Ascending aorta (tissue), 2 donors: ENCODE measurements at regions not wholly inside any gene's neighbourhood (a gene's known extent, or its start where the extent isn't known, plus 50 kb on each side); places are given as distances from the start of the nearest gene placed in this dataset.

Source experiments
- DNase-seq, 2 donors: peaks; one replicate each; pipeline ENCODE4 v3.0.0-alpha.2; 2019; ENCODE audit warnings: low spot score in 2 of 2
- H3K27ac ChIP-seq, 2 donors: fragments of 200-600 bp; sonication (generic); one replicate each; pipeline ENCODE4 v1.5.1; 2016 to 2017; ENCODE audit warnings: mild to moderate bottlenecking in 1 of 2
- H3K27me3 ChIP-seq: fragments of 200-600 bp; sonication (generic); one replicate; pipeline ENCODE4 v1.5.1; 2017
- H3K36me3 ChIP-seq, 2 donors: fragments of 200-600 bp; sonication (generic); one replicate each; pipeline ENCODE4 v1.5.1; 2016
- H3K4me1 ChIP-seq, 2 donors: fragments of 200-600 bp; sonication (generic); one replicate each; pipeline ENCODE4 v1.5.1; 2016 to 2017; ENCODE audit warnings: mild to moderate bottlenecking in 1 of 2
- H3K4me3 ChIP-seq, 2 donors: fragments of 200-600 bp; sonication (generic); one replicate each; pipeline ENCODE4 v1.5.1; 2016 to 2017; ENCODE audit warnings: mild to moderate bottlenecking in 1 of 2
- H3K9me3 ChIP-seq, 2 donors: fragments of 200-600 bp; sonication (generic); one replicate each; pipeline ENCODE4 v1.5.1; 2016
- intact Hi-C: fragments of 100-400 bp; cut with DNase I; formaldehyde crosslinking; loops from one replicate; pipeline ENCODE4 v1.15.1; 2023
- TF ChIP-seq, protein P1 (sequence below), 3 experiments: fragments of 200-600 bp in 2 of 3; fragments of 450-650 bp in 1 of 3; sonication (generic) in 2 of 3; IDR thresholded peaks; one replicate each; pipeline ENCODE4 v1.5.1; 2016 to 2019; ENCODE audit warnings: antibody characterized with exemption in 3 of 3, mild to moderate bottlenecking in 1 of 3, moderate library complexity in 1 of 3

DNA sequence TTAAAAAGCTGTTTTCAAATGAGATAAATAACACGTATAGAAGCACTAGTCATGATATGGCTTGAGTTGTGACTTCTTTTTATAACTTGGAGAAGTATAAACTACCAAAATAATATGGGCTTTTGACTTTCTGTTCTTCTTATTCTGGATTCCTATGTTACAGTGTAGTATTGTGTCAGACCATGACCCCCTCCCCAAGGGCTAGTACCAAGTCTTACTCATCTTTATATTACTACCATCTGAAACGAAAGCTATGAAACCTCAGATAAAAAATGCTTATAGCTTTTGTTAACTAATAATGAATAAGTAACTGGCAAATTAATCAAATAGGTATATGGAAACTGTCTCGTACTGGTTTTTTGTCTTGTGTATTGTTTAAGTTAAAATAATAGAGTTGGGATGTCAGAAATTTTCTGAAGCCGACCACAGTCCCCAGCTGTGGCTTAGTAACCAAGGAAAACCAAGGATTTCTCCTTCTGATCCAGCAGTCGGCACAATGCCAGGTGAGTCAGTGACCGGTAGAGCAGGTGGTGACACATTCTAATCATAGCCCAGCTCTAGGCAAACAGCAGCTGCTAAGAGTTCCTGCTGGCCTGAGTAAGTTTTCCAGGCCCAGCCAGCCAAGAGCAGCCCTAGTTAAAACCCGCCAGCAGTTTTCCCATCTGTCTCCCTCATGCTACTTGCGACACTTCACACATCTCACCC lies 163.3 kb upstream of the PRDX4 start:
- Histone ChIP-seq H3K4me1 (peaks cover 0 to 3% of the 10 kb centered on the region in 2 donors), H3K27ac (peak overlapping the region in 1 of 2 donors; percentile 45), H3K4me3 (no peak overlapping the region), H3K36me3 (no peaks in the 10 kb centered on the region), H3K27me3 (no peaks in the 10 kb centered on the region), H3K9me3 (no peaks in the 10 kb centered on the region)
- peak; percentile 30 to 88 for DNase-seq
- intact Hi-C loops: loop anchor here (5.0 kb wide), 1 partner anchor 72 kb away; no protein-coding TSS in a partner anchor
- TF ChIP-seq, protein P1, sequence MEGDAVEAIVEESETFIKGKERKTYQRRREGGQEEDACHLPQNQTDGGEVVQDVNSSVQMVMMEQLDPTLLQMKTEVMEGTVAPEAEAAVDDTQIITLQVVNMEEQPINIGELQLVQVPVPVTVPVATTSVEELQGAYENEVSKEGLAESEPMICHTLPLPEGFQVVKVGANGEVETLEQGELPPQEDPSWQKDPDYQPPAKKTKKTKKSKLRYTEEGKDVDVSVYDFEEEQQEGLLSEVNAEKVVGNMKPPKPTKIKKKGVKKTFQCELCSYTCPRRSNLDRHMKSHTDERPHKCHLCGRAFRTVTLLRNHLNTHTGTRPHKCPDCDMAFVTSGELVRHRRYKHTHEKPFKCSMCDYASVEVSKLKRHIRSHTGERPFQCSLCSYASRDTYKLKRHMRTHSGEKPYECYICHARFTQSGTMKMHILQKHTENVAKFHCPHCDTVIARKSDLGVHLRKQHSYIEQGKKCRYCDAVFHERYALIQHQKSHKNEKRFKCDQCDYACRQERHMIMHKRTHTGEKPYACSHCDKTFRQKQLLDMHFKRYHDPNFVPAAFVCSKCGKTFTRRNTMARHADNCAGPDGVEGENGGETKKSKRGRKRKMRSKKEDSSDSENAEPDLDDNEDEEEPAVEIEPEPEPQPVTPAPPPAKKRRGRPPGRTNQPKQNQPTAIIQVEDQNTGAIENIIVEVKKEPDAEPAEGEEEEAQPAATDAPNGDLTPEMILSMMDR (IDR thresholded peaks at IDR 0.05): no peak

DNA sequence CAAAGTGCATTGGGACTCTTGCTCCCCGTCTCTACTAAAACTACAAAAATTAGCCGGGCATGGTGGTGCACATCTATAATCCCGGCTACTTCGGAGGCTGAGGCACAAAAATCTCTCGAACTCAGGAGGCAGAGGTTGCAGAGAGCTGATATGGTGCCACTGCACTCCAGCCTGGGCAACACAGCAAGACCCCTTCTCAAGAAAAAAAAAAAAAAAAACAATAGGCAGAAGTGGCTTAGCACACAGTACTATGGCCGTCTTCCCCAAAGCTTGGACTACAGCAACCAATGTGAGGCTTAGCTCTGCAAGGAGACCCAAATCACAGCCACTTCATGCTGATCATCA lies 162.8 kb upstream of the PRDX4 start:
- no peaks in the 10 kb centered on the region for H3K27me3 ChIP-seq
- peaks cover 0 to 3% of the 10 kb centered on the region in 2 donors for H3K4me1 ChIP-seq
- TF ChIP-seq, protein P1 (IDR thresholded peaks at IDR 0.05): no peak
- H3K4me3 ChIP-seq: no peak overlapping the region
- no peaks in the 10 kb centered on the region for H3K9me3 ChIP-seq
- no peak for DNase-seq
- no peaks in the 10 kb centered on the region for H3K36me3 ChIP-seq
- peak overlapping the region; percentile 28 to 45 for H3K27ac ChIP-seq
- intact Hi-C loops: loop anchor here (5.0 kb wide), 1 partner anchor 72 kb away; no protein-coding TSS in a partner anchor

DNA sequence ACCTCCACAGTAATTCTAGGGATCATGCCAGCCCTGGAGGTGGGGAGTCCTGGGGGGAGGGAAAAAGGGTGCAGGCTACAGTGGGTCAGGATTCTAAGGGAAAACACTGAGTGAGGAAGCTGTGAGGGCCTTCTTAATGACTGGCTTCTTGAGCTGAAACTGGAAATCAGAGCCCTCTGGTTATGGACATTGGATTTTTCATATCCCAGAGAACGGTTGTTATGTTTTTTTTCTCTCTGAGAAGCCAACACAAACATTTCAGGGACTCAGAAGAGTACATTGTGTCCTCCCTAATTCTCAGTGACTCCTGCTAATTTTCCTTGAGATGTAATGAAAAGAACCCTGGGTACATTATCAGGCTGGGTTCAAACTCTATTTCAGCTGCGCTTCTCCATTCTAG lies 162.4 kb upstream of the PRDX4 start:
- H3K27ac ChIP-seq: peak overlapping the region; percentile 28 to 45
- DNase-seq: no peak

DNA sequence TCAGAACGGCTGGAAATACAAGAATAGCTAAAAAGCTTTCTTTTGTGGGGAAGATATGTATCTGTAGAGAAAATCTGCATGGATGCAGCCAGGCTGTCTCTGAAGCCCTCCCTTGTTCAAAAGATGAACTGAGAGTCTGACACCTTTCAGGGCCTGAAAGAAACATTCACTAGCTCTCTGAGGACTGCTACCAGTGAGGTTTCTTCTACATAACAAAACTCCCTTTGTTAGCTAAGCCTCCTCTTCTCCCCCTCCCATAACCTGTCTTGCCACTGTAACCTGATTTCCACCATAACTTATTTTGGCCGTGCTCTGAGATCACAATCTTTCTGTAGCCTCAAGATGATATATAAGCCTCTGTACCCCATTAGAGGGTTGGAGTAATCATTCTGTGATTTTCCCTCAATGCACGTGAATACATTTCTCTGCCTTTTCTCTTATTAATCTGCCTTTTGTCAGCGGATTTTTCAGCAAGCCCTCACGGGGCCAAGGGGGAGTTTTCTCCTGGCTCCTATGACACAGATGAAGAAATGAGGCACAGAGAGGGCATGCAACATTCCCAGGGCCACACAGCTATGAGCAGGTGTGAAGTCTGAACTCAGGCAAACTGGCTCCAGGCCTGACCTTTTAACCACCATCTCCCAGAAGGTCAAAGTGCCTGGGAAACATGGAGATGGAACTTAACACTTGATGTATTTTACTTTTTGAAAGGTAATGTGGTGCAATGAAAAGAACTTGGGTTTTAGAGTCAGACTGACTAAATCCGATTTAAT lies 161.6 kb upstream of the PRDX4 start:
- no peaks in the 10 kb centered on the region for H3K9me3 ChIP-seq
- H3K27me3 ChIP-seq: no peaks in the 10 kb centered on the region
- H3K4me3 ChIP-seq: no peak overlapping the region
- H3K27ac ChIP-seq: peak overlapping the region in 1 of 2 donors; percentile 45
- TF ChIP-seq, protein P1 (IDR thresholded peaks at IDR 0.05): no peak
- peaks cover 0 to 3% of the 10 kb centered on the region in 2 donors for H3K4me1 ChIP-seq
- DNase-seq: no peak
- intact Hi-C loops: loop anchor here (5.0 kb wide), 1 partner anchor 128 kb away; no protein-coding TSS in a partner anchor
- H3K36me3 ChIP-seq: no peaks in the 10 kb centered on the region

More for the DNA sequence above, 162.4 kb upstream of the PRDX4 start:
- Histone ChIP-seq H3K27me3 (no peaks in the 10 kb centered on the region), H3K4me1 (peaks cover 0 to 3% of the 10 kb centered on the region in 2 donors), H3K36me3 (no peaks in the 10 kb centered on the region), H3K4me3 (no peak overlapping the region), H3K9me3 (no peaks in the 10 kb centered on the region)
- intact Hi-C loops: loop anchor here (5.0 kb wide), 2 partner anchors 73 to 128 kb away; no protein-coding TSS in a partner anchor
- TF ChIP-seq, protein P1 (IDR thresholded peaks at IDR 0.05): no peak

DNA sequence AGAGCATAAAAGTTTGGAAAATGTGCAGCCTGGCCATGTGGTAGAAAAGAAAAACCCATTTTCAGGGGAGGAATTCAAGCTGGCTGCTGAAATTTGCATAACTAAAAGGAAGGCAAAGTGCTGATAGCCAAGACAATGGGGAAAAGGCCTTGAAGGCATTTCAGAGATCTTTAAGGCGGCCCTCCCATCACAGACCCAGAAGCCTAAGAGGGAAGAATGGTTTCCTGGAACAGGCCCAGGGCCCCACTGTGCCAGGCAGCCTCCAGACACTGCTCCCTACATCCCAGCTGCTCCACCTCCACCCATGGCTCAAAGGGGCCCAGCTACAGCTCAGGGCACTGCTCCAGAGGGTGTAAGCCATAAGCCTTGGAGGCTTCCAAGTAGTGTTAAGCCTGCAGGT lies 158.0 kb upstream of the PRDX4 start:
- no peak overlapping the region for H3K27ac ChIP-seq

More for the DNA sequence above, 158.0 kb upstream of the PRDX4 start:
- Histone ChIP-seq H3K36me3 (no peaks in the 10 kb centered on the region), H3K4me1 (peaks cover 0 to 3% of the 10 kb centered on the region in 2 donors), H3K27me3 (no peaks in the 10 kb centered on the region), H3K4me3 (no peak overlapping the region), H3K9me3 (no peaks in the 10 kb centered on the region)
- intact Hi-C loops: loop anchor here (5.0 kb wide), 1 partner anchor 132 kb away; no protein-coding TSS in a partner anchor
- TF ChIP-seq, protein P1 (IDR thresholded peaks at IDR 0.05): no peak
- DNase-seq: no peak
